Neural cell (in vitro differentiated cells): ENCODE measurements at regions not wholly inside any gene's neighbourhood (a gene's known extent, or its start where the extent isn't known, plus 50 kb on each side); places are given as distances from the start of the nearest gene placed in this dataset.

Source experiments
- CTCF ChIP-seq: fragments of 450-650 bp; IDR thresholded peaks from 2 replicates; pipeline ENCODE4 v1.5.1; 2014; ENCODE audit warnings: antibody characterized with exemption, mild to moderate bottlenecking, moderate library complexity; ENCODE audit not compliant: poor library complexity, severe bottlenecking
- EP300 ChIP-seq: fragments of 450-650 bp; conservative IDR thresholded peaks from 2 replicates; pipeline ENCODE4 v1.6.1; 2014; ENCODE audit warnings: antibody characterized with exemption, mild to moderate bottlenecking, moderate library complexity; ENCODE audit not compliant: poor library complexity, severe bottlenecking
- EZH2 ChIP-seq: fragments of 200-600, 300-800 bp; shearing (Covaris generic), sonication (generic); IDR thresholded peaks from 2 replicates; pipeline ENCODE4 v1.6.1; 2014; ENCODE audit warnings: antibody characterized with exemption, low read length, borderline replicate concordance, mild to moderate bottlenecking; ENCODE audit not compliant: insufficient read depth, poor library complexity, severe bottlenecking
- MXI1 ChIP-seq: fragments of 450-650 bp; conservative IDR thresholded peaks from 2 replicates; pipeline ENCODE4 v1.6.1; 2014; ENCODE audit warnings: antibody characterized with exemption, mild to moderate bottlenecking; ENCODE audit not compliant: poor library complexity, severe bottlenecking
- POLR2AphosphoS5 ChIP-seq: IDR thresholded peaks from 2 replicates; pipeline ENCODE4 v1.6.1; 2012
- RAD21 ChIP-seq: fragments of 450-650 bp; conservative IDR thresholded peaks from 2 replicates; pipeline ENCODE4 v1.6.1; 2014; ENCODE audit warnings: antibody characterized with exemption, mild to moderate bottlenecking, moderate library complexity
- REST ChIP-seq: IDR thresholded peaks from 2 replicates; pipeline ENCODE4 v1.6.1; 2012; ENCODE audit warnings: borderline replicate concordance
- SMC3 ChIP-seq: fragments of 450-650 bp; conservative IDR thresholded peaks from 2 replicates; pipeline ENCODE4 v1.6.1; 2014; ENCODE audit warnings: antibody characterized with exemption, mild to moderate bottlenecking, moderate library complexity; ENCODE audit not compliant: poor library complexity
- TAF1 ChIP-seq: IDR thresholded peaks from 2 replicates; pipeline ENCODE4 v1.6.1; 2012; ENCODE audit warnings: low read depth

GRCh38 chr6:168841609-168842278, 400.8 kb downstream of the SMOC2 start:
- TF ChIP-seq CTCF (no peak), POLR2AphosphoS5 (no peak), EZH2 (no peak), TAF1 (no peak), RAD21 (no peak), REST (no peak), EP300 (no peak), SMC3 (no peak), MXI1 (no peak)
